GM21423 (cell line): ENCODE measurements at regions not wholly inside any gene's neighbourhood (a gene's known extent, or its start where the extent isn't known, plus 50 kb on each side); places are given as distances from the start of the nearest gene placed in this dataset.

ENCODE experiments used
- ATAC-seq: cut with Tn5 transposase; IDR thresholded peaks from one replicate; pipeline ENCODE4 v1.9.1; 2021; ENCODE audit warnings: mild to moderate bottlenecking, moderate library complexity; ENCODE audit not compliant: unreplicated experiment

DNA sequence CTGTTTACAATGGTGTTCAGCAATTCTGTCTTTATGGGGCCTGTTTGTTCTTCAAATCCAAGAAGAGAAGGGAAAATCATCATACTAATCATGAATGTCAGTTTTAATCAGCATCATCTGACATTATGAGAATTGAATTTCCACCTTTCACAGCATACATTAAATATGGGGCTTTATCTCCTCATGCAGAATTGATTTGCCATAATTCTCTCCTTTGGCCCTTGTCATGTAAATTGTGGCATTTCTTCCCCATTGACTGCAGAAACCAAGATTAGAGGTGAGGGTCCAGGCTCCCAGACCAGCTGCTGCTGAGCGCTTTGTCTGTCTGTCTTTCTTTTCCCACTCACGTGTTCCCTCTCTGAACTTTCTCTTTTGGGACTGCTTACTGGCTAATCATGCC is 232.1 kb upstream of the NAV2 start:
- no peak for ATAC-seq

DNA sequence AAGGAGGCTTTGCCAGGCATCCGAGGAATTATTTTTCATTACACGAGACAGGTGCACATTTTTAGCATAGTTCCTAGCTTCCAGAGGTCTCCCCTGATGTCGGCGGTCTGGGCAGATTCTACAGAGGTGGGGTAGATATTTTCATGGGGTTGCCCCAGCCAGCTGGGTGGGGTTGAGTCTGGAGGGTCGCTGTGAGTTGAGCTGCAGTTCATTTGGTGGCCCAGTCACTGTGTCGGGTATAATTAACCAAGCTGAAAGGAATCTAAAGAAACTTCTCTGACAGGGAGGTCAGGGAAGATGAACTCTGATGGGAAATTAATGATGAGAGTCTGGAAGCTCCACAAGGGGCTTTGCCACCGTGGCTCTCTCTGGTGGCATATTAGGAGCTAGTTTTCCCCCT is 233.7 kb upstream of the NAV2 start:
- no peak for ATAC-seq

- ATAC-seq: peak; percentile 67
Observed at GRCh38 chr11:19474954-19475721, 234.4 kb upstream of the E2F8 start.

- no peak for ATAC-seq
Observed at GRCh38 chr11:19474211-19474610, 233.5 kb upstream of the E2F8 start.

GRCh38 chr11:19472679-19473078 is 231.9 kb upstream of the E2F8 start:
- no peak for ATAC-seq

GRCh38 chr11:19467904-19468303 is 227.2 kb upstream of the E2F8 start:
- ATAC-seq: no peak

- no peak for ATAC-seq
Observed at GRCh38 chr11:19466314-19466713, 225.6 kb upstream of the E2F8 start.

- no peak for ATAC-seq
Observed at GRCh38 chr11:19463976-19464375, 223.2 kb upstream of the E2F8 start.

DNA sequence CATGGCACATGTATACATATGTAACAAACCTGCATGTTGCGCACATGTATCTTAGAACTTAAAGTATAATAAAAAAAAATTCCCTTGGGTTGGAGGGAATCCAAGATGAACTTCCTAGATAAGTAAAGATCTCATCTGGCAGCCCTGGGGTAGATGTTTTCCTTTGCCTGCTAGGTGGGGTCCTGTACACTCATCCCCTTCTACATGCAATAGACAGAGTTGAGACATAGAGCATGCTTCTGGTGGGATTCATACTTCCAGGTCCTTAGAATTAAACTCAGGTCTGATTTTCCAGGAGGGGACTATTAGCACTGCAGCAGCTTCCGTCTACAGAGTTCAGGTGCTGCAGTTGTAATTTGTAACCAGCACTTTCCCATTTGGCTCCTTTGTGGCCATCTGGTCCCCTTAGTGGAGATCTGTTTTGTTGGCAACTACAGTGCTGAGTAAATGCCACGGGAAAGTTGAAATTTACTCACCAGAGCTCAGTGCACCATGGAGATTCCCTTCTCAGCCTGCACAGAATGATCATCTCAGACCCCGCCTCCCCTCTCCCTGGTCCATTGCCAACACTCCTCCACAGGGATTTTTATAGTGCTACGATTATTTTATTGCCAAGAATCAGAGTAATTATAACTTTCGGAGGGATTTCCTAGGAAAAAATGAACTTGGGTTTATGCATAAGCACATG is 220.1 kb upstream of the E2F8 start:
- no peak for ATAC-seq

- ATAC-seq: no peak
Observed at GRCh38 chr11:19459240-19459639, 218.5 kb upstream of the E2F8 start.

- ATAC-seq: no peak
Observed at GRCh38 chr11:19458721-19459120, 218.0 kb upstream of the E2F8 start.

- no peak for ATAC-seq
Observed at GRCh38 chr11:19458231-19458630, 217.5 kb upstream of the E2F8 start.

DNA sequence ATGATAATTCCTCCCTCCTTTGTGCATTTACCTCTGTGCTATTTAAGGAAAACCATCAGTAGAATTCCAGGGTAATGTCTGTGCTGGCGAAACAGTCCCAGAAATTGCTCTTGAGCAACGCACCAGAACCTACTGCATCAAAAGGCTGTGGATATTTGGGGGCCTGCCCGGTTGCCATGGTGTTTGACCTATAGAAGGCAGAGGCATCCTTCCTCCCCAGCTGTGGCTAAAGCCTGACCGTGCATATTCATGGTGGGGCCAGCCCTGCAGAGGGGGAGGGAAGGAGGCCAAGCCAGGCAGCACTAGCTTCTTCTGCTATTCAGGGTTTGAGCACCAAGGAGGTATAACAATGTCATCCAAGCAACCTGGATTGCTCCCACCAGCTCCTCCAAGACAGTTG is 215.0 kb upstream of the E2F8 start:
- ATAC-seq: no peak

- ATAC-seq: no peak
Observed at GRCh38 chr11:19453651-19454257, 213.0 kb upstream of the E2F8 start.

GRCh38 chr11:19451609-19452008 is 210.9 kb upstream of the E2F8 start:
- ATAC-seq: no peak

DNA sequence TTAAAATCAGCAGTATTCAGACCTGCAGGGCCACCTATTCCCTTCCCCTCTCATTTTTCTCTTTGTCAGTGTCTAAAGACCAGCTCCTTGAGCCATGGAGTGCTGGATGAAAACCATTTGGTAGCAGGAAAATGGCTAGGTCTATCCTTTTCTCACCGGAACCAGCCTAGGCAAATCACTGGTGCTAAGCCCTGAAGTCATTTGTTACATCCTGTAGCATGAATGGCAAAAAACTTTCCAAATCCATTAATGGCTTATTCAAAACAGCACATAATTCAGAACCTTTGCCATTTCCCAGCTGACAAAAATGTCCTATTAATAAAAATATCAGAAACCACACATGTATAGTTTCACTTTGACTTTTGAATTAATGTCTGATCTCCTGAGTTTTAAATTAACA is 209.5 kb upstream of the E2F8 start:
- no peak for ATAC-seq

DNA sequence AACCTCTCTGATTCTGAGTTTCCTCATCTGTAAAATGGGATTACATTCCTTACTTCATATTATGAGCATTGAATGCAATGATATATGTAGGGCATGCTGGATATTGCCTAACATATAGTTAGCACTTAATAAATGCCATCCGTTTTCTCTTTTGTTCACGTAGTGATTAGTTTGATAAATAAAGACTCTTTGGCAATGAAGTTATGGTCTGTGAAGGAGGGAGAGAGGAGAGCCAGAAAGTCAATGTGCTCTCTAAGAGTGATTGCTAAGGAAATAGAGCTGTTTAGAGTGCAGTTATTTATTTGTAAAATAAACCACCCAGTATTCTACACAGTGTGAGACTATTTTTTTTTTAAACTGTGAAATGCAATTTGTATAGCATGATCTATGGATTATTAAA is 207.9 kb upstream of the E2F8 start:
- ATAC-seq: no peak

DNA sequence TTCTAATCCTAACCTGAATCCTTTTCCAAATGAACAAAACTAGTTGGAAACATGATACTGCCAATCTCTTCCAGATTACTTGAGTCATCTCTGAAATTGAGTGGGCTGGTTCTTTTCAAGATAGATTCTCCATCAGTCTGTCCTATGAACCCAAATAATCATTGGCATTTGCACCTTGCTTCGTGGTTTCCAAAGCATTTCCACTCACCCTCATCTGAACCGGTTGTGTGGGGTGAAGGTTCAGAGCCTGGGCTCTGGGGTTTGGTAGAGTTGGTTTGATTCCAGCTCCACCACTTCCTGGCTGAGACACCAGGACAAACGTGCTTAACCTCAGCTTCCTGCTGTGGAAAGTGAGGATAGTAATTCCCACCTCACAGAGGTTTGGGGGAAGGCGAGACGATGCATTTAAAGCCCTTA is 206.4 kb upstream of the E2F8 start:
- ATAC-seq: no peak

DNA sequence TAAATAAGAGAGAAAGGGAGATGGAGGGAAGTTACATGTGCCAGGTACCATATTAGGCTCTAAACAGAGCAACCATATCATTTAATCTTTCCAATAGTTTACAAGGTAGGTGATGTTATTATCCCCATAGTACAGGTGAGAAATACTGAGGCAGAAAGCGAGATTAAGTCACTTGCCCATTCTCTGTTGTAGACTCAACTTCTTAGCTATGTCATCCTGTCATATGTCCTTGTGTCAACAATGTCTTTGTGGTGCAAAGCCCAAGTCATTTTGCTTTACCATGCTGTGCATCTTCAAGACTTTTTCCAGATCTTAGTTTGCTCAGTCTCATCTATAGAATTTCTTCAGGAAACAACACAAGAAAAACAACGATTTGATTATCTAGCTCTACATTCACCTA is 205.0 kb upstream of the E2F8 start:
- no peak for ATAC-seq

- no peak for ATAC-seq
Observed at GRCh38 chr11:19444231-19444630, 203.5 kb upstream of the E2F8 start.

- no peak for ATAC-seq
Observed at GRCh38 chr11:19442554-19442910, 201.8 kb upstream of the E2F8 start.
